AG04449 (cell line): ENCODE measurements at regions not wholly inside any gene's neighbourhood (a gene's known extent, or its start where the extent isn't known, plus 50 kb on each side); places are given as distances from the start of the nearest gene placed in this dataset.

Experiments used
- CTCF ChIA-PET: fragments of 350-600 bp; formaldehyde crosslinking; extraction: SDS; loops from one replicate; lab custom pipeline; 2021; ENCODE audit warnings: antibody characterized with exemption; lab: Yijun Ruan, JAX
- POLR2A ChIA-PET: fragments of 400-600, 350-600 bp; formaldehyde crosslinking; extraction: SDS; loops from one replicate; lab custom pipeline; 2020; ENCODE audit warnings: antibody characterized with exemption, inconsistent platforms; lab: Yijun Ruan, JAX
- DNase-seq: peaks from one replicate; pipeline ENCODE4 v3.0.0-alpha.2; 2010; ENCODE audit warnings: low read depth, low spot score
- H3K4me3 ChIP-seq: 2 replicates; pipeline ENCODE4 v1.5.1; 2011; ENCODE audit warnings: low read depth, mild to moderate bottlenecking, control low read depth, low read length
- TF ChIP-seq, protein P1 (sequence below): IDR thresholded peaks from one replicate; pipeline ENCODE4 v1.5.1; 2011; ENCODE audit warnings: mild to moderate bottlenecking, moderate library complexity, low read length, control low read depth, inconsistent platforms; ENCODE audit not compliant: insufficient read depth; ENCODE audit errors: missing control alignments

DNA sequence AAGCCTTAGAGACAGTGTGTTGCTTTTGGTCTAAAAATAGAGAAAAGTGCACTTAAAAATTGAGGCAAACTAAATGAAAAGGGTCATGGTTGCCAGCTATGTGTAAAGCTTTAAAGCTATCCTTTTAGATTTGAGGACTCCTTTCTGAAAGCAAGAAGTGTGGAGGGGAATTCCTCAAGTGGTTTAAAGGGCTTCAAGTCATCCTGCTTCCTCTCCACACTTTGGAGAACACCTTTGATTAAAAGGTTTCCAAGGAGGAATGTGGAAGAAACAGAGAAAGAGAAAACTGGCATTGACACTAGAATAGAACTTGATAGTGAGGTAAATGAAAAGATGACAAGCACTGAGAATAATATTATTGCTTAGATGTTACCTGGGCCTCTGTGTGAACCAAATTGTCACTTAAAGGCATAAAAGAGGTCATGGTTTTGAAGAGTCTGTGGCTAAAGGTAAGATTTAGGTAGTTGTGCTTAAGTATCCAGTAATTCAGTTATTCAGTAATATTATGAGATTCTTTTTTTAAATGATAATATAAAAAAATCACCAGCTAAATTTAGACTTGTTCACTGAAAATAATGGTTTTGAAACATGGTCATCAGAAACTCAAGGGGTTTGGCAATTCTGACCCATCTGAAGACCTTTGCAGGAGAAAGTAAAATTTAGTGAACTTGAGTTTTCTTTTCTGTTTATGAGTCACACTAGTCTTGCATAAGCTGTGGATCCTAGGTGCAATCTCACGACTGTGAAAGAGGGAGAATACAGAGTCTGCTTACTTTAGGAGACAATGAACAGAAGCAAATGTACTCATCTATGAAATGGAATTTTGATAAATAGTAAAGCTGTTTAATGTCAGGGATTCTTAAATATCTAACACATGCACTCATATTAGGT, 466.0 kb downstream of the KIF20B start:
- ChIA-PET CTCF (no interaction called here), POLR2A (interaction anchor here (0.7 kb wide), 1 partner anchor 12 kb away, joined by 3 read pairs; no protein-coding TSS in a partner anchor)
- H3K4me3 ChIP-seq, result no peak overlapping the region
- TF ChIP-seq, protein P1, sequence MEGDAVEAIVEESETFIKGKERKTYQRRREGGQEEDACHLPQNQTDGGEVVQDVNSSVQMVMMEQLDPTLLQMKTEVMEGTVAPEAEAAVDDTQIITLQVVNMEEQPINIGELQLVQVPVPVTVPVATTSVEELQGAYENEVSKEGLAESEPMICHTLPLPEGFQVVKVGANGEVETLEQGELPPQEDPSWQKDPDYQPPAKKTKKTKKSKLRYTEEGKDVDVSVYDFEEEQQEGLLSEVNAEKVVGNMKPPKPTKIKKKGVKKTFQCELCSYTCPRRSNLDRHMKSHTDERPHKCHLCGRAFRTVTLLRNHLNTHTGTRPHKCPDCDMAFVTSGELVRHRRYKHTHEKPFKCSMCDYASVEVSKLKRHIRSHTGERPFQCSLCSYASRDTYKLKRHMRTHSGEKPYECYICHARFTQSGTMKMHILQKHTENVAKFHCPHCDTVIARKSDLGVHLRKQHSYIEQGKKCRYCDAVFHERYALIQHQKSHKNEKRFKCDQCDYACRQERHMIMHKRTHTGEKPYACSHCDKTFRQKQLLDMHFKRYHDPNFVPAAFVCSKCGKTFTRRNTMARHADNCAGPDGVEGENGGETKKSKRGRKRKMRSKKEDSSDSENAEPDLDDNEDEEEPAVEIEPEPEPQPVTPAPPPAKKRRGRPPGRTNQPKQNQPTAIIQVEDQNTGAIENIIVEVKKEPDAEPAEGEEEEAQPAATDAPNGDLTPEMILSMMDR, result no peak
- no peak for DNase-seq

DNA sequence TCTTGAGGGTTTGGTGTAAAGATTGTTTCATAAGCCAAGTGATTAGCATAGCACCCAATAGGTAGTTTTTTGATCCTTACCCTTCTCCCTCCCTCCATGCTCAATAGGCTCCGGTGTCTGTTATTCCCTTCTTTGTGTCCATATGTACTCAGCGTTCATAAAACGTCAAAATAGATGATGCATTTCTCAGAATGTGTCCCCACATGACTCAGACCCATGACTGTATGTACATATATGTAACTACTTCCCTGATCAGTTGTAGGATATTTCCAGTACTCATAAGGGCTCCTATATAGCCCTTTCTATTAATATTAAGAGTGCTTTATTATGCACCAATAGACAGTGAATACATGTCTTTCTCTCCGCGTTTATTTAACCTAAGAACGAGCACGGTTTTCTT, 466.9 kb downstream of the KIF20B start:
- TF ChIP-seq, protein P1, result no peak
- ChIA-PET CTCF (no interaction called here), POLR2A (interaction anchor here (0.7 kb wide), 1 partner anchor 11 kb away, joined by 3 read pairs; no protein-coding TSS in a partner anchor)
- DNase-seq, result no peak
- H3K4me3 ChIP-seq, result no peak overlapping the region

DNA sequence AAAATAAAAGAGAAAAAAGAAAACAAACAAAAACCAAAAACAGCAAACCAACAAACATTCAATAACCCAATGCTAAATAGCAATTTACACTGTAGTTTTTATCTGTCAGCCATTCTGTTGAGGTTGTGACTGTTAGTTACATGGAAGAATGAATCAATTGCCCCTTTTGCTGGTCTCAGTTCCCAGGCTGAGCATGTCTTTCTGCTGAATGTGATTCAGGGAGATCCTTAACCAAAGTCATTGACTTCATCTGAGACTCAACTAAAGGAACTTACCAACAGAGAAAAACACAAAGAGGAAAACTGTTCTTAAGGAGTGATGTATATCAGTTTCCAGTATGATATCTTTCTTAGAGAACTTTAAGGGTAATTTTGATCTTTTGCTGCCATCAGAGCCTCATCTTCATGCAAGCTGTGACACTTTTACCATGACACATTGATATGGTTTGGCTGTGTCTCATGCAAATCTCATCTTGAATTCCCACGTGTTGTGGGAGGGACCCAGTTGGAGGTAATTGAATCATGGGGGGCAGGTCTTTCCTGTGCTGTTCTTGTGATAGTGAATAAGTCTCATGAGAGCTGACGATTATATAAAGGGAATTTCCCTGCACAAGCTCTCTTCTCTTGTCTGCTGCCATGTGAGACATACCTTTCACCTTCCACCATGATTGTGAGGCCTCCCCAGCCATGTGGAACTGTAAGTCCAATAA, 469.8 kb downstream of the KIF20B start:
- DNase-seq, result no peak
- H3K4me3 ChIP-seq, result no peak overlapping the region
- POLR2A ChIA-PET, result no interaction called here
- CTCF ChIA-PET, result no interaction called here
- TF ChIP-seq, protein P1, result no peak

DNA sequence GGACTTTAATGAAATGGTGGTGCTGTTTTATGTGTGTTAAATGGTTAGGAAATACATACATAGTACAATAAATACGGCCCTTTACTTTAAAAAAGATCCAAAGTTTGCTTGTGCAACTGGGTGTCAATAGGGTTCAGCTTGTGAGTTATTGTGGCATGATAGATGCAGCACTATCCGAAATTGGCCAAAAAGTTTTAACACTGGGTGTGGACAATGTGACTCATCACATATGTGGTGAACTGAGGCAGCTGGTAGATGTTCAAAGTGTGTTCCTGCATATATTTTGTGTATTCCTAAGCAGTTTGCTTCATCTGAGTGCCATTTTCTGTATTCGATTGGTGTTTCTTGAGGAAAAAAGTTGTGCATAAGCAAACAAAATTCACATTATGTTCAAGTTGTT, 473.1 kb downstream of the KIF20B start:
- TF ChIP-seq, protein P1, result no peak
- POLR2A ChIA-PET, result no interaction called here
- H3K4me3 ChIP-seq, result no peak overlapping the region
- CTCF ChIA-PET, result no interaction called here
- no peak for DNase-seq

DNA sequence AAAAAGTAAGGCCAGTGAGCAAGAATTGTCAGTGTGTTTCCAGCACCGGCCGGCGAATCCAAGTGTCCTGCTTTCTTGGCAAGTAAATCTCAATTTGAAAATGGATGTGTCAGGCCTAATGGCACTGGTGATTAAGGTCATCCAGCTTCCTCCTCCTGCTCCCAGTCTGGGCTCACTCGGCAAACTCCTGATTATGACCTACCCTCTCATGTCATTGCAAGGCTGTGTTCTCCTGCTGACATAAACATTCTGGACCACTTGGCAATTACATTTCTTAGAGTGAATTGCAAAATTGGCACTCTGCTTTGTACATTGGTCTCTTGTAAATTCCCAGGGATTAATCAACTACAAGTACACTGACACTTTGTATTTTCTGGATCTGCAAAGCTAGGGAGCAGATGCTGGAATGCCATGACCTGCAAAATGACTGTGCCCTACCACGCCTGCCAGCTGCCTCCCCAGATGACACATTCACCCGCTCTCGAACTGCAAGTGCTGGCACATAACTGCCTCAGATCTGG, 473.8 kb downstream of the KIF20B start:
- no peak overlapping the region for H3K4me3 ChIP-seq
- POLR2A ChIA-PET, result no interaction called here
- CTCF ChIA-PET, result no interaction called here
- TF ChIP-seq, protein P1, result no peak
- DNase-seq, result no peak
